ENCODE measurements at regions not wholly inside any gene's neighbourhood (a gene's known extent, or its start where the extent isn't known, plus 50 kb on each side); places are given as distances from the start of the nearest gene placed in this dataset.

GRCh38 chr5:5783021-5783420 lies 360.5 kb downstream of the ICE1 start:
- no peak for TF ChIP-seq POLR2A (IDR thresholded peaks at IDR 0.05)
- TF ChIP-seq, protein P1, sequence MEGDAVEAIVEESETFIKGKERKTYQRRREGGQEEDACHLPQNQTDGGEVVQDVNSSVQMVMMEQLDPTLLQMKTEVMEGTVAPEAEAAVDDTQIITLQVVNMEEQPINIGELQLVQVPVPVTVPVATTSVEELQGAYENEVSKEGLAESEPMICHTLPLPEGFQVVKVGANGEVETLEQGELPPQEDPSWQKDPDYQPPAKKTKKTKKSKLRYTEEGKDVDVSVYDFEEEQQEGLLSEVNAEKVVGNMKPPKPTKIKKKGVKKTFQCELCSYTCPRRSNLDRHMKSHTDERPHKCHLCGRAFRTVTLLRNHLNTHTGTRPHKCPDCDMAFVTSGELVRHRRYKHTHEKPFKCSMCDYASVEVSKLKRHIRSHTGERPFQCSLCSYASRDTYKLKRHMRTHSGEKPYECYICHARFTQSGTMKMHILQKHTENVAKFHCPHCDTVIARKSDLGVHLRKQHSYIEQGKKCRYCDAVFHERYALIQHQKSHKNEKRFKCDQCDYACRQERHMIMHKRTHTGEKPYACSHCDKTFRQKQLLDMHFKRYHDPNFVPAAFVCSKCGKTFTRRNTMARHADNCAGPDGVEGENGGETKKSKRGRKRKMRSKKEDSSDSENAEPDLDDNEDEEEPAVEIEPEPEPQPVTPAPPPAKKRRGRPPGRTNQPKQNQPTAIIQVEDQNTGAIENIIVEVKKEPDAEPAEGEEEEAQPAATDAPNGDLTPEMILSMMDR (IDR thresholded peaks at IDR 0.05) = no peak
